ENCODE measurements at regions not wholly inside any gene's neighbourhood (a gene's known extent, or its start where the extent isn't known, plus 50 kb on each side); places are given as distances from the start of the nearest gene placed in this dataset.

DNA sequence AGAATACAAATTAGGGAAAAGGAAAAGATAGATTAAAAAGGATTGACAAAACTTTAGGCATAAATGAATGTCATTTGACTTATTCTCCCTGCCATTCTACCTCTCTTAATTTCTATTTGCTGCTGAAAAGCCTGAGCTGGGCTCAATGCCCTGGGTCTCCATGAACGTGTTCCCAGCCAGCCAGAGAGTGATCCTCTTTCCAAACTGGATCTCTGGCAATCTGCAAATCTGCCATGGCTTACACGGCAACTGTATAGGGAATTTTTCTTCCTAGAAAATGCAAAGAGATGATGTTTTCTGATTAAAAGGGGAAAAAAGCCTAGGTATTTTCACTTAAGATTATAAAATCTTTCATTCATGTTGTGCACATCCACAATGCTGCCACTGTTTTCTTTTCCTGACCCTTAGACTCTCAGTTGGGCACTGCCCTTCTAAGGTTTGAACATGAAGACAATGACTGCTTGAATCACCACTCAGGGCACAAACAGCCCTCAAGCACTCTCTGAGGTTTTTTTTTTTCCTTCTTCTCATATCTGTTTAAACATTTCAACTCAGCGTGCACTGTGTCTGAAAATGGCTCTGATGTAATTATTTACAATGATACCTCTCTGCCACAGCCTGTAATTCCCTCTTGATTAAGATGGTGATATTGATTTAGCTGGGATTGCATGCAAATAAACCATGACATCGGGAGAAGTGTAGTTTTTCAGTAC lies 60.3 kb downstream of the DACT1 start:
- TF ChIP-seq POLR2A (IDR thresholded peaks at IDR 0.05) (no peak), CTCF (IDR thresholded peaks at IDR 0.05 in 8 of 11, conservative IDR thresholded peaks at IDR 0.05 in 3 of 11) (no peak)
